ENCODE measurements at regions not wholly inside any gene's neighbourhood (a gene's known extent, or its start where the extent isn't known, plus 50 kb on each side); places are given as distances from the start of the nearest gene placed in this dataset.

DNA sequence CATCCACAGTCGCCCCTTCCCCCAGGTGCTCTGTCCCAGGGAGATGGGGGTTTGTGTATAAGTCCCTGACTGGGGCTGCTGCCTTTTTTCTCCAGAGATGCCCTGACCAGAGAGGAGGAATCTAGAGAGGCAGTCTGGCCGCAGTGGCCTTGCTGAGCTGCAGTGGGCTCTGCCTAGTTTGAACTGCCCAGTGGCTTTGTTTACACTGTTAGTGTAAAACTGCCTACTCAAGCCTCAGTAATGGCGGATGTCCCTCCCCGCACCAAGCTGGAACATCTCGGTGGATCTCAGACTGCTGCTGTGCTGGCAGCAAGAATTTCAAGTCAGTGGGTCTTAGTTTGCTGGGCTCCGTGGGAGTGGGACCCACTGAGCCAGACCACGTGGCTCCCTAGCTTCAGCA is 102.6 kb upstream of the GIMD1 start:
- DNase-seq = no peak
- H3K4me3 ChIP-seq (ENCODE audit: insufficient read depth, low read depth, low read length) = no peak overlapping the region
- H3K27me3 ChIP-seq (ENCODE audit: control insufficient read depth, insufficient read depth, low read length) = no peaks in the 10 kb centered on the region
- H3K36me3 ChIP-seq (replicated peaks; ENCODE audit: control insufficient read depth, insufficient read depth, low read length) = no peaks in the 10 kb centered on the region

DNA sequence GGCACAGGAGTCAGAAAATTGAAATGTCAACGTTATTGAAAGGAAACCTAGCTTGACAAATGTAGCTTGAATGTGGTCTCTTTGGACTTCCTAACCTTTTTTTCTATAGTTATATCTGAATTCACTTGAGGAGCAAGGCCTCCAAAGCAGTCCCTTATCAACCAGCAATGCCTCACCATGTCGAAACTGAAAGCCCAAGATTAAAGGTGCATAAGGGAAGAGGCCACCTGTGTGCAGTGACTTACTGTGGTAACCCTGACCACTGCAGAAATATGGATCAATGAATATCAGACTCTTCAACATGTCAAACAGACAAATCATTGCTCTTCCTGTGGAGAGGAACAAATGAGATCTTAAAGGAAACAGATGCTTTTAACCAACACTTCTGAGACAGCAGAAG is 95.0 kb upstream of the GIMD1 start:
- Histone ChIP-seq H3K27me3 (ENCODE audit: control insufficient read depth, insufficient read depth, low read length) (no peaks in the 10 kb centered on the region), H3K4me3 (ENCODE audit: insufficient read depth, low read depth, low read length) (no peak overlapping the region), H3K36me3 (replicated peaks; ENCODE audit: control insufficient read depth, insufficient read depth, low read length) (no peaks in the 10 kb centered on the region)
- DNase-seq = no peak

DNA sequence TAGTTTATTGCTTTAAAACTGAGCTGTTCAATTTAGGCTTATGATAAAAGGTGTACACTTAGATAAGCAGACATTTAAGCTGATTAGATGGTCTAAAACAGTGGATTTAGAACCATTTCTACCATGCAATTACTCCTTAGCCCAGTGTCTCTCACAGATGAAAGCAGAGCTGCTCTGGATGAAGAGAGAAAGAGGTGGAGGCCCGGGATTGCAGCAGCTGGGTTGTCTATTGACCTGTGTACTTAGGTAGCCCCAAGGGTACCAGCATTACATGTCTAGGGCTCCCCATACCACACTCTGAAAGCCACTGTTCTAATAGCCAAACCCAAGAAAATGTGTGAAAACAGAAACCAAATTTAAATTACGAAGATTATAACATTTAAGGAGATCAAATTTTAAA is 86.0 kb upstream of the GIMD1 start:
- Histone ChIP-seq H3K36me3 (replicated peaks; ENCODE audit: control insufficient read depth, insufficient read depth, low read length) (no peaks in the 10 kb centered on the region), H3K27me3 (ENCODE audit: control insufficient read depth, insufficient read depth, low read length) (no peaks in the 10 kb centered on the region), H3K4me3 (ENCODE audit: insufficient read depth, low read depth, low read length) (no peak overlapping the region)
- DNase-seq = no peak

DNA sequence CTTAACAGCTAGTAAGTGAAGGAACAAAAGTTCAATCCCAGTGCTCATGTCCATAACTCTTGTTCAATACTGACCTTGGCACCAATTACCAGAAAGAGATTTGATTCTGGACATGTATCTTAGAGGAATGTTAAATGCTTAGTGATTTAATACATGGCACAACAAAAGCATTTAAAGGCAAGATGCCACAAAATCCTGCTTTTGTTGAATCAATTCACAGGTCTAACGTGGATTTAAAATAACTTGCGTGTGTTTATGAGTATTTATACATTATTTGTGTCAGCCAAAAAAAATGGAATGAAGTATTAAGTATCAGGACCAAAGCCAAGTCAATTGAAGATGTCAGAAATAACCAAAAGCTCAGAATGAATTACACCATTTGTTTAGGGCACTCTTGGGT is 85.4 kb upstream of the GIMD1 start:
- Histone ChIP-seq H3K36me3 (replicated peaks; ENCODE audit: control insufficient read depth, insufficient read depth, low read length) (no peaks in the 10 kb centered on the region), H3K27me3 (ENCODE audit: control insufficient read depth, insufficient read depth, low read length) (no peaks in the 10 kb centered on the region), H3K4me3 (ENCODE audit: insufficient read depth, low read depth, low read length) (no peak overlapping the region)
- no peak for DNase-seq

DNA sequence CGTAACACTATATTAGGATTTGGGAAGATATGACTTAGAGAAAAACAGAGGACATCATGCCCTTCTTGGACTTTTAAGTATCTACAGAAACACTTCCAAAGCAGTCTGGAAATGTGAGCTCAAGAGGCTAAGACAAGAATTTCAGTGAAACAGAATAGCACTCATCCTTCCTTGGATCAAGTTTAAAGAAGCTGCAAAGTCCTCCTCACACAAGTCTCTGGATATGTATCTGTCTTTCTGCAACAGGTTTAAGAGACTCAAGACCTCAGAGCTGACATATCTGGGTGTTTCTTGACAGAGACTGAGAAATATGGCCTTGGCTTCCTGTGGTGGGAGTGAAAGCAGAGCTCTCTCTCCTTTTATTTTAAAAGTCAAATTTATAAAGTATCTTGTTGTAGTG is 82.5 kb upstream of the GIMD1 start:
- H3K27me3 ChIP-seq (ENCODE audit: control insufficient read depth, insufficient read depth, low read length) = no peaks in the 10 kb centered on the region
- no peak for DNase-seq

DNA sequence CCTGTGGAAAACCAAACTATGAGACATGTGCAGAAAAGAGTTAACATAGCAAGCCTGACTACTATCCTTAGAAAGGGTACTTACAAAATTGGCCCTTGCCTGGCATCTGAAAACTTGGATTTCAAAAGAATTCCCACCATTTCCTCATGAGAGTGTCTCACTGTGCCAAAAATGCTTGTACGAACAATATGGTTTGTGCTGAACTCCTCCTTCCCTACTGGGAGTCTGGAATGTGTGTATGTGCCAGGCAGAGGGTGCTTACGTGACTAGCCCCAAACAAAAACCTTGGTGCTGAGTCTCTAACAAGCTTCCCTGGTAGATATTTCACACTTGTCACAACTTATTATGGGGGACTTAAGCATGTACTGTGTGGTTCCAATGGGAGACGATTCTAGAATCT is 81.7 kb upstream of the GIMD1 start:
- DNase-seq = no peak
- H3K4me3 ChIP-seq (ENCODE audit: insufficient read depth, low read depth, low read length) = no peak overlapping the region
- no peaks in the 10 kb centered on the region for H3K36me3 ChIP-seq (replicated peaks; ENCODE audit: control insufficient read depth, insufficient read depth, low read length)
- no peaks in the 10 kb centered on the region for H3K27me3 ChIP-seq (ENCODE audit: control insufficient read depth, insufficient read depth, low read length)

More for the DNA sequence above, 82.5 kb upstream of the GIMD1 start:
- Histone ChIP-seq H3K36me3 (replicated peaks; ENCODE audit: control insufficient read depth, insufficient read depth, low read length) (no peaks in the 10 kb centered on the region), H3K4me3 (ENCODE audit: insufficient read depth, low read depth, low read length) (no peak overlapping the region)

DNA sequence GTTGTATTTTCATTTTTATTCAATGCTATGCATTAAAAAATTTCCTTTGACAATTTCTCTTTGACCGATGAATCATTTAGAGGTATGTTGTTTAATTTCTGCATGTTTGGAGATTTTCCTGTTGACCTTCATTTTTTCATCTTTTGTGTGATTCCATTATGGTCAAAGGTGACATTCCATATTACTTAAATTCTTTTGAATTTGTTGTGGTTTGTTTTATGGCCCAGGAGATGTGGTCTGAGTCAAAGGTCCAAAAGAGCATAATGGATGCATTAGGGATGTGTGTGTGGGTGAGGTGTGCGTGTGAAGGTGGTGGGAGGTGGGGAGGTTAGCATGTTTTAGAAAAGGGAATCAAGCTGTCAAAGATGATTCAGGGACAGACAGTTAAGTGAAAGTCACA is 76.0 kb upstream of the GIMD1 start:
- DNase-seq = no peak
- Histone ChIP-seq H3K4me3 (ENCODE audit: insufficient read depth, low read depth, low read length) (no peak overlapping the region), H3K27me3 (ENCODE audit: control insufficient read depth, insufficient read depth, low read length) (no peaks in the 10 kb centered on the region), H3K36me3 (replicated peaks; ENCODE audit: control insufficient read depth, insufficient read depth, low read length) (no peaks in the 10 kb centered on the region)

DNA sequence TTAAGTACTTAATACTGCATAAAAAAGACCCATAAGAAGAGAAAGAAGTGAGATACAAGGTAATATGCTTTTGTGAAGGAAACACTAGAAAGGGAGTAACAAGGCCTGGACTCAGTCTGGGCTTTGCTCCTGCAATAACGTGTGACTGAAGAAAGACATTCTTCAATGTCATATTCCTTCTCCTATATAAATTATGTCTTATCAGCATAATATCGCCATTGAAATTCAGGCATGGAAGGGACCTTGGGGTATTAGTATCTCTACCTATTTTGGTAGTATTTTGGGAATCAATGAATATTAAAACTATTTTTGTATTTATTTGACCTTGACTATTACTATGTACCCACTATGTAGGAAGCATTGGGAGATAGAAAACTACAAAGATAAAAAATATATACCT is 62.2 kb upstream of the GIMD1 start:
- Histone ChIP-seq H3K27me3 (ENCODE audit: control insufficient read depth, insufficient read depth, low read length) (no peaks in the 10 kb centered on the region), H3K4me3 (ENCODE audit: insufficient read depth, low read depth, low read length) (no peak overlapping the region), H3K36me3 (replicated peaks; ENCODE audit: control insufficient read depth, insufficient read depth, low read length) (no peaks in the 10 kb centered on the region)
- no peak for DNase-seq

DNA sequence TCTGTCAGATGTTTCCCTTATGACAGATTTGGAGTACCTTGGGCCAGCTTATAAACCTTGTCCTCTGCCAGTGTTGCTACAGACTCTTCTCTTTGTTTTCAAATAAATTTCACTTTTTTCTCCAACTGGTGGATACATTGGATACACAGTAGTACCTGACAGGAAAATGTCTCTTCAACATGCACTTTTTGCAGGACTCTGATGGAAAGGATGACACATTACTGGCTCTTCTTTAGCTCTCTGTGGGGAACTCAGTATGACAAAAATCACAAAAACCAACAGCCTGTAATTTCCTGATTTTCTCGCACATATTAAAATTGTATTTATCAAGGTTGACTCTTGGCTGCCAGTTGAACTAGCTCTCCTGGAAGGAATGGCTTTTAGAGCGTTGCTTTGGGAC is 61.3 kb upstream of the GIMD1 start:
- H3K36me3 ChIP-seq (replicated peaks; ENCODE audit: control insufficient read depth, insufficient read depth, low read length) = no peaks in the 10 kb centered on the region
- no peak for DNase-seq
- no peaks in the 10 kb centered on the region for H3K27me3 ChIP-seq (ENCODE audit: control insufficient read depth, insufficient read depth, low read length)
- no peak overlapping the region for H3K4me3 ChIP-seq (ENCODE audit: insufficient read depth, low read depth, low read length)

DNA sequence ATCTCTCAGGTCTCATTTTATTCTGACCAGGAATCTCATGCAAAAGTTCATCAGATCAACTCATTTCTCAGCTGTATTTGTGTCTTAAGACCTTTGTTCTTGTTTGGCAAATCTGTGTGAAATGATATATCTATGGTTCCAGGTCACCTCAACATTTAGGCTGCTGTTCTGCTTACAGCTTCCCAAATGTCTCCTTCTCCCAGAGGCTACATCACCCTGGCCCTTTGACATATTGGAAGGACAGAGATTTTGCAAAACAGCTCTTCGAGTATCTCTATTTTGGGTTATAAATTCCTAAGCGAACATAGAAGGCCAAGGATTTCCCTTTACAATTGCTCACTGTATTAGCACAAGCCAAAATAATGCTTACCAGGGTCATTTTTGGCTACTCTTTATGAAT is 57.5 kb upstream of the GIMD1 start:
- no peaks in the 10 kb centered on the region for H3K36me3 ChIP-seq (replicated peaks; ENCODE audit: control insufficient read depth, insufficient read depth, low read length)
- DNase-seq = no peak
- no peak overlapping the region for H3K4me3 ChIP-seq (ENCODE audit: insufficient read depth, low read depth, low read length)
- H3K27me3 ChIP-seq (ENCODE audit: control insufficient read depth, insufficient read depth, low read length) = no peaks in the 10 kb centered on the region

DNA sequence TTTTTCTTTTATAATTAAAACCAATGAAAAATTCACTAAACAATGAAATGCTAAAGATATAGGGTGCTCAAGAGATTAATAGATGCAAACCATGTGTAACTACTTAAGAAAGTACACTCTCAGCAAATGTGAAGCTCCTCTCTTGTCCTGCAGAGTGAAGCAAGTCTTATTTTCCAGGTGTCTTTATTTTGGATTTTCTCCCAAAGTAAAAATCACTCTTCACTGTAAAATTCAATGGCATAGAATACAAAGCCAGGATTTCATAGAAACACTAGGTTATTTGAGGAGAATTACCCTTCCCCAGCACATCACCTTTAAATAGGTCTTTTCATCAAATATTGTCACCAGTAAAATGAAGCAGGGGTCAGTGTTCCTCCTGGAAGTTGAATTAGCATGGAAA is 57.0 kb upstream of the GIMD1 start:
- Histone ChIP-seq H3K27me3 (ENCODE audit: control insufficient read depth, insufficient read depth, low read length) (no peaks in the 10 kb centered on the region), H3K36me3 (replicated peaks; ENCODE audit: control insufficient read depth, insufficient read depth, low read length) (no peaks in the 10 kb centered on the region), H3K4me3 (ENCODE audit: insufficient read depth, low read depth, low read length) (no peak overlapping the region)
- DNase-seq = no peak

DNA sequence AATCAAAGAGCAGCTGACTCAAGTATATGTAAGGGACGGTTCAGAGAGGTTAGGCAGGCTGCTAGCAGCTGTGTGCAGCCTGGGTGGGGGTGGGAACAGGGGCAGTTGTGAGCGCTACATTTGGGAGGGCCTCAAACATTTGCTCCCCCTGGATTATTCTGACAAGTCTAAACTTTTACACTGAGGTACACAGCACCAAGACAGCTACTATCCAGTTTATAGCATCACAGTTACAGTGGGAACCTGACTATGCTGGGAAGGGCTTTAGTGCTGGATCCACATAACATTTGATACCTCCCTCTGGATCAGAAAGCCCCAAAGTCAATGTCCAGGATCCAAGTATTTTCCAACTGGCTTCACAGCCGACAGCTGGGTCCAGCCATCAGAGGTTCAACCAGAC is 55.8 kb upstream of the GIMD1 start:
- no peaks in the 10 kb centered on the region for H3K27me3 ChIP-seq (ENCODE audit: control insufficient read depth, insufficient read depth, low read length)
- no peak overlapping the region for H3K4me3 ChIP-seq (ENCODE audit: insufficient read depth, low read depth, low read length)
- DNase-seq = no peak
- no peaks in the 10 kb centered on the region for H3K36me3 ChIP-seq (replicated peaks; ENCODE audit: control insufficient read depth, insufficient read depth, low read length)

DNA sequence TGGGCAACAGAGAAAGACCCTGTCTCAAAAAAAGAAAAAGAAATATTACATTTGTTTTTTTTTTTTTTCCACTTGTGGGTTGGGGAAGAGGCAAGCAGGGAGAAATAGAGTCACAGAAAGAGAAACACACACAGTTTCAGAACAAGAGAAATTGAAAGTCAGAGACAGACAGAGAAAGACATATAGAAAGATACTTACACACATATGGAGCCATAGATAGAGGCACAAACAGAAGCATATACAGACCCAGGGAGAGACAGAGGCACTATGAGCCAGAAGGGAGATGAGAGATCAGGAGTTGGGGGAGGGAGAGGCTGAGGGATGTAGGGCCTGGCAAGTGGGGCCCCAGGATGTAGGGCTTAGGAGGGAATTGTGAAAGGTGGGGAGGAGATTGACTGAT is 55.2 kb upstream of the GIMD1 start:
- H3K27me3 ChIP-seq (ENCODE audit: control insufficient read depth, insufficient read depth, low read length) = no peaks in the 10 kb centered on the region
- DNase-seq = no peak
- H3K36me3 ChIP-seq (replicated peaks; ENCODE audit: control insufficient read depth, insufficient read depth, low read length) = no peaks in the 10 kb centered on the region

DNA sequence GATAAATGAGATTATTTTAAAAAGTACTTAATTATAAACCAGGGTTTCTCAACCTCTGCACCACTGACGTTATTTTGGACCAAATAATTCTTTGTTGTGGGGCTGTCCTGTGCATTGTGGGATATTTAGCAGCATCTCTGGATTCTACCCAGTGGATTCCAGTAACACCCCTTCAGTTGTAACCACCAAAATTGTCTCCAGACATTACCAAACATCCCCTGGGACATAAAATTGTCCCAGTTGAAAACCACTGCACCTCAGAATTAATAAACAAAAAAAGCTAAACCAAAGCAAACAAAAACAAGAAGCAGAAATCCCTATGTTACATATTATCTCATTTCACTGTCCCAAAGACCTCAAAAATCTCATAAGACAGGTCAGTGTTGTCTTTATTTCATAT is 54.2 kb upstream of the GIMD1 start:
- Histone ChIP-seq H3K36me3 (replicated peaks; ENCODE audit: control insufficient read depth, insufficient read depth, low read length) (no peaks in the 10 kb centered on the region), H3K4me3 (ENCODE audit: insufficient read depth, low read depth, low read length) (no peak overlapping the region), H3K27me3 (ENCODE audit: control insufficient read depth, insufficient read depth, low read length) (no peaks in the 10 kb centered on the region)
- DNase-seq = no peak

More for the DNA sequence above, 55.2 kb upstream of the GIMD1 start:
- H3K4me3 ChIP-seq (ENCODE audit: insufficient read depth, low read depth, low read length) = no peak overlapping the region

DNA sequence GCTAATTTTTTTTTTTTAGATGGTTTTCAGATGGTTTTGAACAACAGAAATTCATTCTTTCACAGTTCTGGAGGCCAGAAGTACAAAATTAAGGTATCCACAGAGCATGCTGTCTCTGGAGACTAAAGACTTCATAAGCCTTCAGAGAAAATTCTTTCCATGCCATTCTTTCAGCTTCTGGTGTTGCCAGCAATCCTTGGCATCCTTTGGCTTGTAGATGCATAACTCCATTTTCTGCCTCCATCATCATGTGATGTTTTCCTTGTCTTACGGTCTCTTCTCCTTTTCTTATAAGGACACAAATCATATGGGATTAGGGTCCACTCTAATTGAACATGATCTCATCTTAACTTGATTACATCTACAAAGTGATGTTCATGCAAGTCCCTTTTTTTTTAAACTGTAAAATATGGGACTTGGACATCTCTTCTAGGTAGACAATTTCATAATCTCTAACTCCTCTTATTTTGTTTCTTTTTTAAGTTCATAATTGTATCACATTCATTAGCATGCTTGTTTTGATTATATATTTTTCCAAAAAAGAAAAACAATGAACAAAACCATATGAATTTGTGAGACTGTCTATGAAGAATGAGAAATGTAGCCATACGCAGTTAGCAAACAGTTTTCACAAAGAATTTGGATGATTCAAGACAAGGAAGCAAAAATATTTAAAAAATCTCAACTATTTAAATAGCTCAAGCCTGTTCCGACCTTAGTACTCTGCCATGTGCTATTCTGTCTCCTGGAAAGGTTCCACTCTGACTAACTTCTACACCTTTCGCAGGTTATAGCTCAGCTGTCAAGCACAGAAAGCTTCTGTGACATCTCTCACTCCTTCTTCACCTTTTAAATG is 53.1 kb upstream of the GIMD1 start:
- H3K27me3 ChIP-seq (ENCODE audit: control insufficient read depth, insufficient read depth, low read length) = no peaks in the 10 kb centered on the region
- no peak for DNase-seq
- H3K36me3 ChIP-seq (replicated peaks; ENCODE audit: control insufficient read depth, insufficient read depth, low read length) = no peaks in the 10 kb centered on the region
- H3K4me3 ChIP-seq (ENCODE audit: insufficient read depth, low read depth, low read length) = no peak overlapping the region

DNA sequence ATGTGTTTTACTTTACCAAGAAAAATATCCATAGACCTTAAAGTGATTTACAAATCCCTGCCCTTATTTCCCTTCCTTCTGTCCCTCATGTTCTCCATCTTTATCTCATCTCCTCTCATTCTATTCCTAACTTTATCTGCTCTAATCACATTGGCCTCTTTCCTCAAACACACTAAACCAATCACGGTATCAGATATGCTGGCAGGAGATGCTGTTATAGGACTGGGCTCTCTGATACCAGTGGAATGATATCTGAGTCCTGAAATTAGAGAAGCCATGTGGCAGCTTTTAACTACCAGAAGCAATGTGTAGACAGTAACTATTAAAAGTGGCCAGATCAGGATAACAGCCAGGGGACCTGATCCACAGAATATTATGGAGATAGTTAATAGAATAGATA is 49.9 kb upstream of the GIMD1 start:
- no peak for DNase-seq
- Histone ChIP-seq H3K4me3 (ENCODE audit: insufficient read depth, low read depth, low read length) (no peak overlapping the region), H3K27me3 (ENCODE audit: control insufficient read depth, insufficient read depth, low read length) (no peaks in the 10 kb centered on the region), H3K36me3 (replicated peaks; ENCODE audit: control insufficient read depth, insufficient read depth, low read length) (no peaks in the 10 kb centered on the region)
